Stimulated activated naive B cell treated with anti-CD40 and anti-IgM and Interleukin-4, amounts not matched to agents 10 μg/mL and 1 μg/mL and 100 μg/mL, for 72 hours (primary cell): ENCODE measurements at regions not wholly inside any gene's neighbourhood (a gene's known extent, or its start where the extent isn't known, plus 50 kb on each side); places are given as distances from the start of the nearest gene placed in this dataset.
"Not testable (repeated sequence)": the region's sequence is repeated elsewhere in the genome, so short reads cannot be mapped to it uniquely, and the experiment has no call there.

ENCODE experiments used
- ATAC-seq, 2 donors: fragments of 150-1000 bp; cut with Tn5 transposase; replicated peaks; 2 replicates each; pipeline ENCODE4 v1.10.0; 2021; ENCODE audit warnings: moderate library complexity in 1 of 2
- DNase-seq: peaks from one replicate; pipeline ENCODE4 v3.0.0; 2021
- H3K27ac Mint-ChIP-seq: one replicate; pipeline ENCODE4 v1.8.0; 2022; ENCODE audit warnings: mild to moderate bottlenecking, mixed read lengths
- H3K27me3 Mint-ChIP-seq, 2 donors: one replicate each; pipeline ENCODE4 v1.8.0; 2022; ENCODE audit warnings: mixed read lengths in 2 of 2
- H3K36me3 Mint-ChIP-seq, 2 donors: one replicate each; pipeline ENCODE4 v1.8.0; 2022; ENCODE audit warnings: mixed read lengths in 2 of 2, mild to moderate bottlenecking in 1 of 2
- H3K4me1 Mint-ChIP-seq, 2 donors: one replicate each; pipeline ENCODE4 v1.8.0; 2022; ENCODE audit warnings: mixed read lengths in 2 of 2, mild to moderate bottlenecking in 1 of 2
- H3K4me3 Mint-ChIP-seq, 2 donors: one replicate each; pipeline ENCODE4 v1.8.0; 2022; ENCODE audit warnings: mild to moderate bottlenecking in 2 of 2, mixed read lengths in 2 of 2, moderate library complexity in 1 of 2
- H3K9me3 Mint-ChIP-seq, 2 donors: one replicate each; pipeline ENCODE4 v1.8.0; 2022; ENCODE audit warnings: mixed read lengths in 2 of 2, mild to moderate bottlenecking in 1 of 2

GRCh38 chr7:118349604-118350003, 125.1 kb downstream of the ANKRD7 start:
- Mint-ChIP-seq H3K4me1 (peaks cover 5 to 11% of the 10 kb centered on the region in 2 donors), H3K4me3 (no peak overlapping the region), H3K27ac (no peak overlapping the region)

GRCh38 chr7:118350260-118350659, 125.8 kb downstream of the ANKRD7 start:
- no peak overlapping the region for H3K4me3 Mint-ChIP-seq
- no peak for ATAC-seq
- no peaks in the 10 kb centered on the region for H3K9me3 Mint-ChIP-seq
- no peaks in the 10 kb centered on the region for H3K27me3 Mint-ChIP-seq
- DNase-seq = no peak
- no peak overlapping the region for H3K27ac Mint-ChIP-seq
- no peaks in the 10 kb centered on the region for H3K36me3 Mint-ChIP-seq
- peaks cover 5 to 11% of the 10 kb centered on the region in 2 donors for H3K4me1 Mint-ChIP-seq

More at GRCh38 chr7:118349604-118350003, 125.1 kb downstream of the ANKRD7 start:
- H3K9me3 Mint-ChIP-seq = no peaks in the 10 kb centered on the region
- no peaks in the 10 kb centered on the region for H3K27me3 Mint-ChIP-seq
- ATAC-seq (no peak), DNase-seq (no peak)
- no peaks in the 10 kb centered on the region for H3K36me3 Mint-ChIP-seq

DNA sequence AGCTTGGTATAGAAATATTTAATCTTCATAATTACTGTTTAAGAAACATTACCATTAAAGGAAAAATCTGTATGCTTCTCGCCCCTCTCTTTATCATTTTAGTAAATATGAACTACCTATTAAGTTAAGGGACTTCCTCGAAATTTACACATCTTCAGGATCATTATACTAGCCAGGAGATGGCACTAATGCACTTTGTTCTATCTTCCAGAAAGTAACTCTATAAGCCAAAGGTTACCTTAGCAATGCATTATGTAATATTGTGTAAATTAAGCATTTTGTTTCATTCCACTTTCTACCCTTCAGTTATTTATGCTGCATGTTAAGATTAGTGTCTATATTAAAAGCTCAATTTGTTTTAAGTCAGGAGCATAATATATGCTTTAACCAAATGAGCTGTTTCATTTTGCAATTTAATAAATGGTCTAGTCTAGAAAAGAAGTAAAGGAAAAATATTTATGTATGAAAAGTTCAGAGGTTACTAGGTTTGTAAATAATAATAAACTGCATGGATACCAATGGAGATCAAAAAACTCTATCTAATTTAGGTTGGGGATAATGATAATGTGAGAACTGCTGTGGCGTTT, 128.5 kb downstream of the ANKRD7 start:
- H3K4me3 Mint-ChIP-seq = no peak overlapping the region
- peaks cover 5 to 11% of the 10 kb centered on the region in 2 donors for H3K4me1 Mint-ChIP-seq
- no peak for DNase-seq
- ATAC-seq = no peak
- H3K27ac Mint-ChIP-seq = no peak overlapping the region
- H3K36me3 Mint-ChIP-seq = peaks cover 0 to 3% of the 10 kb centered on the region in 2 donors
- no peaks in the 10 kb centered on the region for H3K27me3 Mint-ChIP-seq
- H3K9me3 Mint-ChIP-seq = peaks cover 2 to 3% of the 10 kb centered on the region in 2 donors

DNA sequence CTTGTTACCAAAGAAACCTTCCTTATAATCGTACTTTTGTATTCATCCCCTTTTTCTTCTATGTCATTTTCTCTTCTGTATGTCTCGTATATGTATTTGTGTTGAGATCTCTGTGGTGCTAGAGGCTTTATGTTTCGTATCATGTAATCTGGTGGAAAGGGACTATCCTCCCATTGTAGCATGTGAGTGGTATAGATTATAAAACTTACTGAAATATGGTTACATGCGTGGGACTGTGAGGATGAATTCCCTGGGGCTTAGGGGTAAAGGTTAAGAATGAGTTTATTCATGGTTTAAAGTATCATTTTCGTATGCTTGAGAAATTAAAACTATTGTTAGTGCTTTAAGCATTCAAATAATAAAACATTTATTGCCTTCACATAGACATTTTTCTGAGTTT, 141.9 kb downstream of the ANKRD7 start:
- Mint-ChIP-seq H3K27ac (no peak overlapping the region), H3K9me3 (no peaks in the 10 kb centered on the region), H3K4me3 (no peak overlapping the region), H3K27me3 (no peaks in the 10 kb centered on the region), H3K36me3 (no peaks in the 10 kb centered on the region), H3K4me1 (no peaks in the 10 kb centered on the region)
- no peak for ATAC-seq
- DNase-seq = no peak

GRCh38 chr7:118368958-118369357, 144.5 kb downstream of the ANKRD7 start:
- Mint-ChIP-seq H3K27me3 (no peaks in the 10 kb centered on the region), H3K4me3 (no peak overlapping the region), H3K36me3 (no peaks in the 10 kb centered on the region), H3K4me1 (no peaks in the 10 kb centered on the region), H3K9me3 (no peaks in the 10 kb centered on the region), H3K27ac (no peak overlapping the region)
- DNase-seq (no peak), ATAC-seq (no peak)

- no peaks in the 10 kb centered on the region for H3K36me3 Mint-ChIP-seq
- no peak overlapping the region for H3K27ac Mint-ChIP-seq
- no peaks in the 10 kb centered on the region for H3K27me3 Mint-ChIP-seq
- H3K4me1 Mint-ChIP-seq = no peaks in the 10 kb centered on the region
- H3K9me3 Mint-ChIP-seq = no peaks in the 10 kb centered on the region
- no peak overlapping the region for H3K4me3 Mint-ChIP-seq
- ATAC-seq (no peak), DNase-seq (no peak)
These were observed 145.5 kb downstream of the ANKRD7 start for GRCh38 chr7:118369987-118370386.

DNA sequence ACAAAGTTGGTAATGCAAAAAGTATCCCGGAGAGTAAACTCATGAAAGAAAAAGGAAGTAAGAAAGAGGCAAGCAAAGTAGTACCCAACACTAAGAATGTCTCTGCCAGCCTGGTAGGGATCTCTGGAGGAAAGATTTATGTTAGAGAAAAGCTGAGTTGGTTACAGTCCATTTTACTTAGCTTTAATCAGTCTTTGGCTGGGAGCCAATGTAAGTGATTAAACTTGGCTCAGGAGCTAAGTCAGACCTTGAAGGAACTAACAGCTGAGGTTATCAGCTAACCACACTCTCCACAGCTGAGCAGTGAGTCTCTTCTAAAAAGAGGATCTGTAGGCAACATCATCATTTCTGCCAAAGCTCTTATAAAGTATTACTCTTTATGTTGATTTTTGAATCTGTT, 148.0 kb downstream of the ANKRD7 start:
- Mint-ChIP-seq H3K36me3 (no peaks in the 10 kb centered on the region), H3K4me3 (no peak overlapping the region), H3K4me1 (no peaks in the 10 kb centered on the region), H3K9me3 (no peaks in the 10 kb centered on the region), H3K27ac (no peak overlapping the region), H3K27me3 (no peaks in the 10 kb centered on the region)
- DNase-seq (no peak), ATAC-seq (peak; percentile 27 to 42)

DNA sequence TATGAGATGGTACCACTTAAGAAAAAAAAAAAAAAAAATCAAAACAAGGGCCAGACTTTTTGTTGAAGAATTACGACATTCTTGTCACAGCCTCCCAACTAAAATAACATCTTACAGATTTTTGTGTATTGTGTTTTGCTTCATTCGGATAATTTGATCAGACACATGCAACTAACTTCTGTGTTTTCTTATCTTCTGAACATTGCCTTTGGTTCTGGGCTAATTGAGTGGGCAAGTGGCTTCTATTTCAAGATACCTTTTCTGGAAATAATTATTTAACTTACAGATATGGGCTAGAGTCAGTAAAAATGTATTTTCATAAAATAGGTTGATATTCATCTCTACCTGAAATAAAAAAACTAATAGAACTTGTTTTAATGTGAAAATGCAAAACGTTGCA, 165.1 kb downstream of the ANKRD7 start:
- Mint-ChIP-seq H3K36me3 (no peaks in the 10 kb centered on the region), H3K4me1 (no peaks in the 10 kb centered on the region), H3K27ac (no peak overlapping the region), H3K4me3 (no peak overlapping the region), H3K9me3 (peaks cover 0 to 3% of the 10 kb centered on the region in 2 donors), H3K27me3 (no peaks in the 10 kb centered on the region)
- ATAC-seq (no peak), DNase-seq (no peak)

- Mint-ChIP-seq H3K4me3 (no peak overlapping the region), H3K9me3 (peaks cover 0 to 4% of the 10 kb centered on the region in 2 donors), H3K36me3 (no peaks in the 10 kb centered on the region), H3K27me3 (no peaks in the 10 kb centered on the region), H3K4me1 (no peaks in the 10 kb centered on the region), H3K27ac (no peak overlapping the region)
- ATAC-seq (no peak), DNase-seq (no peak)
These were observed 179.7 kb downstream of the ANKRD7 start for GRCh38 chr7:118404211-118404610.

GRCh38 chr7:118418433-118418832, 193.9 kb downstream of the ANKRD7 start:
- no peaks in the 10 kb centered on the region for H3K4me1 Mint-ChIP-seq
- no peak overlapping the region for H3K27ac Mint-ChIP-seq
- ATAC-seq (no peak), DNase-seq (no peak)
- H3K4me3 Mint-ChIP-seq = no peak overlapping the region
- H3K9me3 Mint-ChIP-seq = no peaks in the 10 kb centered on the region
- no peaks in the 10 kb centered on the region for H3K27me3 Mint-ChIP-seq
- no peaks in the 10 kb centered on the region for H3K36me3 Mint-ChIP-seq

- Mint-ChIP-seq H3K36me3 (no peaks in the 10 kb centered on the region), H3K4me3 (no peak overlapping the region), H3K27ac (no peak overlapping the region), H3K27me3 (no peaks in the 10 kb centered on the region), H3K4me1 (no peaks in the 10 kb centered on the region), H3K9me3 (no peaks in the 10 kb centered on the region)
- ATAC-seq (no peak), DNase-seq (no peak)
These were observed 196.4 kb downstream of the ANKRD7 start for GRCh38 chr7:118420888-118421287.

GRCh38 chr7:118429141-118429540, 204.6 kb downstream of the ANKRD7 start:
- Mint-ChIP-seq H3K9me3 (peaks cover 6 to 11% of the 10 kb centered on the region in 2 donors), H3K36me3 (no peaks in the 10 kb centered on the region), H3K27ac (no peak overlapping the region), H3K4me3 (no peak overlapping the region), H3K4me1 (no peaks in the 10 kb centered on the region), H3K27me3 (no peaks in the 10 kb centered on the region)
- DNase-seq = no peak
- ATAC-seq = no peak

- no peaks in the 10 kb centered on the region for H3K27me3 Mint-ChIP-seq
These were observed 212.2 kb downstream of the ANKRD7 start for GRCh38 chr7:118436663-118437062.

DNA sequence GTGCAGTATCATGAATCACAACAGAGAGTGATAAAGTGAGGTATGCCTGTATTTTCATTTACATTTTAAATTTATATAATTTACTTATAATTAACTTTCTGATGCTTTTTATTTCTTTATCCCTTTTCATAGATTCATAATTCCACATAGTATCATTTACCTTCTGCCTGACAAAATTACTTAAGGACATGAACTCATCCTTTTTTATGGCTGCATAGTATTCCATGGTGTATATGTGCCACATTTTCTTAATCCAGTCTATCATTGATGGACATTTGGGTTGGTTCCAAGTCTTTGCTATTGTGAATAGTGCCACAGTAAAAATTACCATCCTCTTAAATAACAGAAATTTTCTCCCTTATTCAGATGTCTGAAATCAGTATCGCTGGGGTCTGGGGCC, 224.5 kb downstream of the ANKRD7 start:
- H3K36me3 Mint-ChIP-seq, ATAC-seq, H3K4me3 Mint-ChIP-seq: not testable (repeated sequence)

More at GRCh38 chr7:118436663-118437062, 212.2 kb downstream of the ANKRD7 start:
- peaks cover 2 to 15% of the 10 kb centered on the region in 2 donors for H3K9me3 Mint-ChIP-seq
- no peak overlapping the region for H3K4me3 Mint-ChIP-seq
- H3K36me3 Mint-ChIP-seq = no peaks in the 10 kb centered on the region
- no peaks in the 10 kb centered on the region for H3K4me1 Mint-ChIP-seq
- no peak for DNase-seq
- ATAC-seq = no peak
- no peak overlapping the region for H3K27ac Mint-ChIP-seq

GRCh38 chr7:118449797-118450567, 225.5 kb downstream of the ANKRD7 start:
- no peak overlapping the region for H3K27ac Mint-ChIP-seq
- peaks cover 0 to 3% of the 10 kb centered on the region in 2 donors for H3K9me3 Mint-ChIP-seq
- ATAC-seq = no peak
- no peaks in the 10 kb centered on the region for H3K27me3 Mint-ChIP-seq
- no peak overlapping the region for H3K4me3 Mint-ChIP-seq
- no peaks in the 10 kb centered on the region for H3K36me3 Mint-ChIP-seq
- no peak for DNase-seq
- no peaks in the 10 kb centered on the region for H3K4me1 Mint-ChIP-seq

More for the DNA sequence above, 224.5 kb downstream of the ANKRD7 start:
- DNase-seq, H3K27ac Mint-ChIP-seq, H3K4me1 Mint-ChIP-seq, H3K9me3 Mint-ChIP-seq, H3K27me3 Mint-ChIP-seq: not testable (repeated sequence)
